Putamen (tissue), 1 donor: ENCODE measurements at regions not wholly inside any gene's neighbourhood (a gene's known extent, or its start where the extent isn't known, plus 50 kb on each side); places are given as distances from the start of the nearest gene placed in this dataset.
"Not testable (repeated sequence)": the region's sequence is repeated elsewhere in the genome, so short reads cannot be mapped to it uniquely, and the experiment has no call there.

ENCODE experiments used
- DNase-seq: peaks from one replicate; pipeline ENCODE4 v3.0.0-alpha.2; 2016; ENCODE audit warnings: low spot score

GRCh38 chr5:36529142-36529541 lies 77.3 kb upstream of the SLC1A3 start:
- no peak for DNase-seq

- DNase-seq = no peak
Observed at GRCh38 chr5:36530215-36530614, 76.2 kb upstream of the SLC1A3 start.

GRCh38 chr5:36531401-36531800 lies 75.0 kb upstream of the SLC1A3 start:
- DNase-seq = no peak

- DNase-seq = peak; percentile 52
Observed at GRCh38 chr5:36535378-36535777, 71.0 kb upstream of the SLC1A3 start.

GRCh38 chr5:36535859-36536615 lies 70.4 kb upstream of the SLC1A3 start:
- DNase-seq = peak; percentile 24

GRCh38 chr5:36536616-36537005 lies 69.8 kb upstream of the SLC1A3 start:
- DNase-seq = no peak

- DNase-seq = peak; percentile 17
Observed at GRCh38 chr5:36537724-36538123, 68.7 kb upstream of the SLC1A3 start.

GRCh38 chr5:36552651-36553393 lies 53.6 kb upstream of the SLC1A3 start:
- no peak for DNase-seq

- DNase-seq = not testable (repeated sequence)
Observed at GRCh38 chr5:36555035-36555434, 51.4 kb upstream of the SLC1A3 start.
